GM13977 (cell line): ENCODE measurements at regions not wholly inside any gene's neighbourhood (a gene's known extent, or its start where the extent isn't known, plus 50 kb on each side); places are given as distances from the start of the nearest gene placed in this dataset.

ENCODE experiments used
- DNase-seq: peaks from one replicate; pipeline ENCODE4 v3.0.0; 2012; ENCODE audit warnings: low spot score
- CTCF ChIP-seq: IDR thresholded peaks from 2 replicates; pipeline ENCODE4 v1.5.1; 2012; ENCODE audit warnings: mild to moderate bottlenecking, control low read depth; ENCODE audit not compliant: insufficient read depth; ENCODE audit errors: extremely low read depth, missing control alignments
- in situ Hi-C: fragments of 300-500 bp; cut with MboI; formaldehyde crosslinking; loops from one replicate; pipeline ENCODE4 v1.12.0; 2022; ENCODE audit warnings: low sequenced_read_pairs, low pct_unique_long_range_greater_than_20kb, mixed read lengths, inconsistent platforms; ENCODE audit not compliant: unreplicated experiment

- in situ Hi-C loops, result no loop called here
- no peak for TF ChIP-seq CTCF
- DNase-seq, result no peak
These were observed 89.4 kb downstream of the KIF2B start for GRCh38 chr17:53912117-53912516.

- in situ Hi-C loops, result no loop called here
- no peak for TF ChIP-seq CTCF
These were observed 96.6 kb downstream of the KIF2B start for GRCh38 chr17:53919356-53919755.

GRCh38 chr17:53924530-53925455, 102.1 kb downstream of the KIF2B start:
- TF ChIP-seq CTCF, result no peak
- no peak for DNase-seq
- in situ Hi-C loops, result no loop called here

More at GRCh38 chr17:53919356-53919755, 96.6 kb downstream of the KIF2B start:
- DNase-seq, result no peak

GRCh38 chr17:53932386-53932785, 109.7 kb downstream of the KIF2B start:
- no peak for TF ChIP-seq CTCF
- in situ Hi-C loops, result no loop called here
- no peak for DNase-seq

GRCh38 chr17:53934931-53935330, 112.2 kb downstream of the KIF2B start:
- in situ Hi-C loops, result no loop called here
- TF ChIP-seq CTCF, result no peak

GRCh38 chr17:53941231-53941630, 118.5 kb downstream of the KIF2B start:
- in situ Hi-C loops, result no loop called here
- TF ChIP-seq CTCF, result no peak

More at GRCh38 chr17:53934931-53935330, 112.2 kb downstream of the KIF2B start:
- DNase-seq, result no peak

More at GRCh38 chr17:53941231-53941630, 118.5 kb downstream of the KIF2B start:
- DNase-seq, result no peak
